Smooth muscle cell (in vitro differentiated cells): ENCODE measurements at regions not wholly inside any gene's neighbourhood (a gene's known extent, or its start where the extent isn't known, plus 50 kb on each side); places are given as distances from the start of the nearest gene placed in this dataset.

Experiments
- DNase-seq: peaks from one replicate; lab custom pipeline; 2025; ENCODE audit not compliant: unreplicated experiment; lab: John Stamatoyannopoulos, UW
- H2AFZ ChIP-seq: fragments of 200-600 bp; sonication (generic); 2 replicates; pipeline ENCODE4 v1.6.0; 2016; ENCODE audit warnings: antibody characterized with exemption, low read depth, mild to moderate bottlenecking
- H3F3A ChIP-seq: fragments of 200-600 bp; sonication (generic); 2 replicates; pipeline ENCODE4 v1.6.0; 2017; ENCODE audit warnings: antibody characterized with exemption, low read depth
- H3K27ac ChIP-seq: fragments of 200-600 bp; sonication (generic); 2 replicates; pipeline ENCODE4 v1.5.1; 2016; ENCODE audit warnings: low read depth, mild to moderate bottlenecking
- H3K27me3 ChIP-seq: fragments of 200-600 bp; sonication (generic); 2 replicates; pipeline ENCODE4 v1.6.1; 2016; ENCODE audit warnings: low read depth, mild to moderate bottlenecking
- H3K36me3 ChIP-seq: fragments of 200-600 bp; sonication (generic); 2 replicates; pipeline ENCODE4 v1.5.1; 2016; ENCODE audit warnings: low read depth
- H3K4me1 ChIP-seq: fragments of 200-600 bp; sonication (generic); 2 replicates; pipeline ENCODE4 v1.5.1; 2016; ENCODE audit warnings: low read depth
- H3K4me2 ChIP-seq: fragments of 200-600 bp; sonication (generic); 2 replicates; pipeline ENCODE4 v1.6.0; 2016; ENCODE audit warnings: mild to moderate bottlenecking
- H3K4me3 ChIP-seq: fragments of 200-600 bp; sonication (generic); 2 replicates; pipeline ENCODE4 v1.5.1; 2016; ENCODE audit warnings: mild to moderate bottlenecking
- H3K79me2 ChIP-seq: fragments of 200-600 bp; sonication (generic); 2 replicates; pipeline ENCODE4 v1.6.0; 2016; ENCODE audit warnings: low read depth, mild to moderate bottlenecking
- H3K9ac ChIP-seq: fragments of 200-600 bp; sonication (generic); 2 replicates; pipeline ENCODE4 v1.6.0; 2016; ENCODE audit warnings: low read depth
- H3K9me3 ChIP-seq: fragments of 200-600 bp; sonication (generic); replicated peaks from 2 replicates; pipeline ENCODE4 v1.5.1; 2016; ENCODE audit warnings: low read depth
- H4K20me1 ChIP-seq: fragments of 200-600 bp; sonication (generic); 2 replicates; pipeline ENCODE4 v1.6.0; 2016; ENCODE audit warnings: low read depth
- WGBS: methylation state at CpG from one replicate; pipeline ENCODE4 v1.1.7; 2016; ENCODE audit warnings: low lambda C conversion rate; 5-methylcytosine and 5-hydroxymethylcytosine counted together
- TF ChIP-seq, protein P1 (sequence below): fragments of 200-600 bp; sonication (generic); IDR thresholded peaks from 2 replicates; pipeline ENCODE4 v1.5.1; 2017; ENCODE audit warnings: borderline replicate concordance, mild to moderate bottlenecking, antibody characterized with exemption; ENCODE audit not compliant: insufficient read depth, poor library complexity, severe bottlenecking

DNA sequence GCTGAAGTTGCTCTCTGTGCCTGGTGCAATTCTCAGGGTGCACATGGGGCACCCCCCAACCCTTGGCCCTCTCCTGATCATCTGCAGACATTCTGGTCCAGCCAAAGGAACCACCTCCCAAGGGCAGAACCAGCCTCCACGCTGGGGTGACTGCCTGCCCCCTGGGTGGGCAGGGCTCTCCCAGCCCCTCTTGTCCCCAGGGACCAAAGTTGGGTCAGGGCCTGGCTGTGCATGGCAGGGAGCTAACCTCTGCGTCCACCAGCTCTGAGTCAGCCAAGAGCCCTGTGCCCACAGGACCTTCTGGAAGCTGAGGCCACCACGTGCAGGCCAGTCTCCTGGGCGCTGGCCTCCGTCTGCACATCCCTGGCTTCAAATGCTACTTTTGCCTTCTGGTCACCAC is 101.9 kb downstream of the SIK1 start:
- Histone ChIP-seq H3K27ac (no peak overlapping the region), H3F3A (peaks cover 8% of the 10 kb centered on the region), H3K4me2 (no peak overlapping the region), H4K20me1 (no peaks in the 10 kb centered on the region), H3K9ac (no peak overlapping the region), H3K27me3 (no peaks in the 10 kb centered on the region), H3K36me3 (no peaks in the 10 kb centered on the region), H2AFZ (no peak overlapping the region), H3K9me3 (no peaks in the 10 kb centered on the region), H3K4me3 (no peak overlapping the region), H3K4me1 (peaks cover 6% of the 10 kb centered on the region), H3K79me2 (no peaks in the 10 kb centered on the region)
- 91% methylated on average over 5 of the region's 5 CpGs for WGBS
- no peak for DNase-seq
- TF ChIP-seq, protein P1, sequence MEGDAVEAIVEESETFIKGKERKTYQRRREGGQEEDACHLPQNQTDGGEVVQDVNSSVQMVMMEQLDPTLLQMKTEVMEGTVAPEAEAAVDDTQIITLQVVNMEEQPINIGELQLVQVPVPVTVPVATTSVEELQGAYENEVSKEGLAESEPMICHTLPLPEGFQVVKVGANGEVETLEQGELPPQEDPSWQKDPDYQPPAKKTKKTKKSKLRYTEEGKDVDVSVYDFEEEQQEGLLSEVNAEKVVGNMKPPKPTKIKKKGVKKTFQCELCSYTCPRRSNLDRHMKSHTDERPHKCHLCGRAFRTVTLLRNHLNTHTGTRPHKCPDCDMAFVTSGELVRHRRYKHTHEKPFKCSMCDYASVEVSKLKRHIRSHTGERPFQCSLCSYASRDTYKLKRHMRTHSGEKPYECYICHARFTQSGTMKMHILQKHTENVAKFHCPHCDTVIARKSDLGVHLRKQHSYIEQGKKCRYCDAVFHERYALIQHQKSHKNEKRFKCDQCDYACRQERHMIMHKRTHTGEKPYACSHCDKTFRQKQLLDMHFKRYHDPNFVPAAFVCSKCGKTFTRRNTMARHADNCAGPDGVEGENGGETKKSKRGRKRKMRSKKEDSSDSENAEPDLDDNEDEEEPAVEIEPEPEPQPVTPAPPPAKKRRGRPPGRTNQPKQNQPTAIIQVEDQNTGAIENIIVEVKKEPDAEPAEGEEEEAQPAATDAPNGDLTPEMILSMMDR = no peak

DNA sequence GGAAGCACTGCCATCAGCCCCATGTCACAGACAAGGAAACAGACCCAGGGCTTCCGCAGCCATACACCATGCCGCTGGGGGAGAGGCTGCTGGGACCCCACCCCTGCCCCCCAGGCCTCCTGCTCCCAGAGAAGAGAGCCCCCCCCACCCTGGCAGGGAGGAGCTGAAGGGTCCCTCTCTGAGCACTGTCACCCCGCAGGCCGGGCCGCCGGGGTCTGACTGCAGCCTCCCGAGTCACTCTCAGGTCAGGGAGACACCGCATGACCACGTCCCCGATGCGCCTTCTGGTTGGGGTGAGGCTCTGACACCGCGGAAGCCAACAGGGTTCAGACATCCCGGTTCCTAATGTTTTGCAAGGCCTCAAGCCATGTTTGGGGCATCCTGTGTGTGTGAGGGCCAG is 102.3 kb downstream of the SIK1 start:
- no peaks in the 10 kb centered on the region for H3K36me3 ChIP-seq
- H2AFZ ChIP-seq = no peak overlapping the region
- H3K27ac ChIP-seq = no peak overlapping the region
- no peak for DNase-seq
- no peaks in the 10 kb centered on the region for H4K20me1 ChIP-seq
- no peak overlapping the region for H3K4me3 ChIP-seq
- no peak overlapping the region for H3K4me2 ChIP-seq
- H3K9me3 ChIP-seq = no peaks in the 10 kb centered on the region
- no peak overlapping the region for H3K9ac ChIP-seq
- peaks cover 13% of the 10 kb centered on the region for H3F3A ChIP-seq
- H3K4me1 ChIP-seq = peaks cover 10% of the 10 kb centered on the region
- WGBS = 96% methylated on average over 14 of the region's 14 CpGs
- TF ChIP-seq, protein P1 = no peak
- no peaks in the 10 kb centered on the region for H3K79me2 ChIP-seq
- no peaks in the 10 kb centered on the region for H3K27me3 ChIP-seq

DNA sequence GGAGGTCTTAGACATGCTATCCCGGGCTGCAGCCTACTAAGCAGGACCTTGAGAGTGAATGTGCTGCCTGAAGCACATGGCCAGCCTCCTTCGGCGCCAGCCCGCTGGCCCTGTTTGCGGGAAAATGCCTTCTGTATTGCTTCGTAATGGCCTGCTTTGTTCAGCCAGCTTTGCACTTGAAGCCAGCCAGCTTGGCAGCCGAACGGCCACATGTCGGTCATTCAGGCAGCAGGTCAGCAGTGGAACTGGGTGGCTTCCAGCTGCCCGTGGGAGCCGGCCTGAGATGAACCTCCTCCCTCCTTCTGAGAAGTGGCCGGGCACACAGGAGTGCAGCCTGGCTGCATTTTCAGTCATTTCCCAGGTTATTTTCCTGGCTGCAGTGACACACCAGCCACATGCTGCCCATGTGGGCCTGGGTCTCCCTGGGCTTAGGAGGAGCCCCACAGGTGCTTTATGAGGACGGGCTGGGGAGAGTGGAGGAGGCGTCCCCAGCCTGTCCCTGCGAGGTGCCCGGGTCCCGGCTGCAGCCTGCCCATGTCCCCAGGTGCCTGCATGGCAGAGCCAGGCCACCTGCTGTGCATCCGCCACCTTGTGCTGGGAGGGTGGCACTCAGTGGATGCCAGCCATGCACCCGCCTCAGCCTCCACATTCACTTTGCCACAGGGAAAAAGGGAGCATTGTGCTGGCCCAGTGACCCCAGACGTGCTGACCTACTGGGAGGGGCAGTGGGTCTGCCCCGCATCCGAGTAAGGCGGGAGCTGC is 103.5 kb downstream of the SIK1 start:
- Histone ChIP-seq H3K4me3 (no peak overlapping the region), H3K27ac (no peak overlapping the region), H3K4me2 (no peak overlapping the region), H4K20me1 (no peaks in the 10 kb centered on the region), H3K27me3 (no peaks in the 10 kb centered on the region), H3K36me3 (no peaks in the 10 kb centered on the region), H3F3A (peaks cover 21% of the 10 kb centered on the region), H3K4me1 (peaks cover 19% of the 10 kb centered on the region), H2AFZ (no peak overlapping the region), H3K9me3 (no peaks in the 10 kb centered on the region), H3K79me2 (no peaks in the 10 kb centered on the region), H3K9ac (no peak overlapping the region)
- DNase-seq = no peak
- WGBS = 92% methylated on average over 23 of the region's 23 CpGs
- TF ChIP-seq, protein P1 = no peak

DNA sequence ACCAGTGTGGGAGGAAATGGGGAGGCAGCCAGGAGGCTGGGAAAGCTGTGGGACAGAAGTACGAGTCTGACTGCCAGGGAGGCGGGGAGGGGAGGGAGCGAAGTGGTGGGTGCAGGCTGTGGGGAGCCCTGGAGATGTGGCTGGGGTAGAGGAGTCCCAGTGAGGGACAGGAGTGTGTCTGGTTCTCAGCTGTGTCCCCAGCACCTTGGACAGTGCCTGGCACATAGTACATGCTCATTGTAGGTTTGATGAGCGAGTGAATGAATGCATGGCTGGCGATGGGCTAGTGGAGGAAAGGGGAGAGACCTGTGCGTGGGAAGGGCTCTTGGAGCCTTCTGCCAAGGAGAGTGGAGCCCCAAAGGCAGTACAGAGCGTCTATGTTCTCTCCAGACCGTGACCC is 104.1 kb downstream of the SIK1 start:
- Histone ChIP-seq H3K36me3 (no peaks in the 10 kb centered on the region), H3K4me1 (peaks cover 19% of the 10 kb centered on the region), H3F3A (peaks cover 27% of the 10 kb centered on the region), H3K27me3 (no peaks in the 10 kb centered on the region), H3K79me2 (no peaks in the 10 kb centered on the region), H3K4me2 (no peak overlapping the region), H3K9ac (no peak overlapping the region), H3K4me3 (no peak overlapping the region), H3K9me3 (no peaks in the 10 kb centered on the region), H4K20me1 (no peaks in the 10 kb centered on the region), H2AFZ (no peak overlapping the region), H3K27ac (no peak overlapping the region)
- WGBS = 86% methylated on average over 7 of the region's 8 CpGs
- no peak for DNase-seq
- TF ChIP-seq, protein P1 = no peak
